ENCODE measurements at regions not wholly inside any gene's neighbourhood (a gene's known extent, or its start where the extent isn't known, plus 50 kb on each side); places are given as distances from the start of the nearest gene placed in this dataset.

- ChIA-PET POLR2A (ENCODE audit: partially characterized antibody) (no interaction called here), CTCF (ENCODE audit: partially characterized antibody) (interaction anchor here (0.5 to 9.0 kb wide), 57 partner anchors 9 to 1265 kb away, joined by 3 to 100 read pairs (median 4); no protein-coding TSS in a partner anchor)
- H3K27ac ChIP-seq (ENCODE audit: low read depth, low read length), result no peak overlapping the region
- TF ChIP-seq POLR2A (IDR thresholded peaks at IDR 0.05; ENCODE audit: control extremely low read depth in 1 of 2, low read depth in 2 of 2, low read length in 2 of 2) (no peak), KDM4A (IDR thresholded peaks at IDR 0.05; ENCODE audit: low read depth, low read length, severe bottlenecking) (no peak), EGR1 (IDR thresholded peaks at IDR 0.05; ENCODE audit: borderline replicate concordance, low read depth, low read length) (no peak), JUN (IDR thresholded peaks at IDR 0.05; ENCODE audit: low read depth, low read length) (no peak), NRF1 (IDR thresholded peaks at IDR 0.05; ENCODE audit: low read depth, low read length) (no peak), HDAC2 (IDR thresholded peaks at IDR 0.05; ENCODE audit: borderline replicate concordance in 1 of 2, low read depth in 2 of 2, low read length in 2 of 2) (no peak), GTF2F1 (IDR thresholded peaks at IDR 0.05; ENCODE audit: borderline replicate concordance, low read depth, low read length) (no peak), KDM5A (IDR thresholded peaks at IDR 0.05; ENCODE audit: low read length) (no peak), CREB1 (IDR thresholded peaks at IDR 0.05) (no peak), SP1 (IDR thresholded peaks at IDR 0.05; ENCODE audit: low read depth, low read length) (no peak), SP2 (IDR thresholded peaks at IDR 0.05; ENCODE audit: low read length) (no peak), CTBP2 (IDR thresholded peaks at IDR 0.05; ENCODE audit: borderline replicate concordance, insufficient read depth, insufficient read length, low read length) (no peak), EP300 (IDR thresholded peaks at IDR 0.05; ENCODE audit: borderline replicate concordance in 1 of 2, low read depth in 2 of 2, low read length in 2 of 2) (no peak)
These were observed 306.4 kb downstream of the DHX35 start for GRCh38 chr20:39268491-39268951.

More at GRCh38 chr20:39268491-39268951, 306.4 kb downstream of the DHX35 start:
- no peaks in the 10 kb centered on the region for H3K79me2 ChIP-seq (ENCODE audit: control insufficient read depth in 1 of 2, insufficient read depth in 2 of 2, low read length in 2 of 2)
- 0 out of 7 replicates have a peak, but pooled peaks cover 0 to 4% (median 0%) of the 10 kb centered on the region in 4 experiments for H3K4me1 ChIP-seq (replicated peaks in 1 of 4; ENCODE audit: control insufficient read depth in 3 of 4, insufficient read depth in 4 of 4, low read length in 3 of 4)
- no peaks in the 10 kb centered on the region for H3K27me3 ChIP-seq (replicated peaks in 1 of 4; ENCODE audit: control insufficient read depth in 3 of 4, extremely low read depth in 1 of 4, insufficient read depth in 3 of 4, low read length in 3 of 4)
- DNase-seq (ENCODE audit: low read depth in 1 of 2, low spot score in 2 of 2) (no peak), FAIRE-seq (no peak)
- no peak overlapping the region for H3K4ac ChIP-seq (replicated peaks; ENCODE audit: insufficient read length, low read depth, low read length)
- H3K4me3 ChIP-seq (ENCODE audit: extremely low read depth in 1 of 4, insufficient read depth in 2 of 4, low read depth in 3 of 4, low read length in 4 of 4), result no peak overlapping the region
- H3K36me3 ChIP-seq (ENCODE audit: control insufficient read depth in 2 of 4, insufficient read depth in 4 of 4, low read length in 3 of 4), result no peaks in the 10 kb centered on the region
- no peak overlapping the region for H2BK5ac ChIP-seq (ENCODE audit: low read depth, low read length)
- no peak overlapping the region for H3K14ac ChIP-seq (ENCODE audit: insufficient read length)
- H3K9ac ChIP-seq (replicated peaks in 1 of 4; ENCODE audit: extremely low read depth in 1 of 4, low read depth in 3 of 4, low read length in 3 of 4), result no peak overlapping the region
- peak overlapping the region; percentile 8; the same call in 1 of the 2 replicates for H2BK20ac ChIP-seq (ENCODE audit: low read length)
- no peak overlapping the region for H2AK5ac ChIP-seq (ENCODE audit: low read depth, low read length)
- H4K20me1 ChIP-seq (replicated peaks in 1 of 2; ENCODE audit: control insufficient read depth in 1 of 2, insufficient read depth in 2 of 2, low read length in 2 of 2), result peaks cover 0 to 2% of the 10 kb centered on the region in 2 experiments
- no peaks in the 10 kb centered on the region for H3K9me3 ChIP-seq (ENCODE audit: insufficient read depth in 2 of 2, low read depth in 1 of 2, low read length in 1 of 2)
- no peak overlapping the region; the same call in 1 of the 2 replicates for H4K8ac ChIP-seq (ENCODE audit: extremely low read depth, insufficient read depth, low read length)
- no peaks in the 10 kb centered on the region for H3K79me1 ChIP-seq (ENCODE audit: low read depth, low read length)
- H2AFZ ChIP-seq (ENCODE audit: low read length), result 0 out of 2 replicates have a peak overlapping the region, but pooled peaks have one; percentile 45
- H4K91ac ChIP-seq (replicated peaks; ENCODE audit: insufficient read length, low read length), result no peak overlapping the region
- 83% methylated on average over 9 of the region's 9 CpGs; no CpG with 5 or more reads in 1 of the 2 experiments for WGBS, 2 experiments (ENCODE audit: extremely low coverage in 1 of 2, insufficient coverage in 1 of 2, insufficient read length in 1 of 2, insufficient replicate concordance in 2 of 2, low coverage in 1 of 2, low lambda C conversion rate in 2 of 2, missing lambda C conversion rate in 1 of 2)
- no peak overlapping the region for H2BK120ac ChIP-seq (replicated peaks; ENCODE audit: low read depth, low read length)
- no peak overlapping the region for H3K23ac ChIP-seq (ENCODE audit: insufficient read length)
- H3K56ac ChIP-seq (replicated peaks; ENCODE audit: insufficient read length, low read depth, low read length), result no peak overlapping the region
- H3K18ac ChIP-seq (ENCODE audit: extremely low read depth, low read length), result no peak overlapping the region
- no peaks in the 10 kb centered on the region; the same call in 1 of the 2 replicates for H3K23me2 ChIP-seq (ENCODE audit: low read depth, low read length)
- no peak overlapping the region for H3K4me2 ChIP-seq (ENCODE audit: insufficient read depth in 1 of 2, low read depth in 2 of 2, low read length in 2 of 2)
- no peak overlapping the region for H4K5ac ChIP-seq (ENCODE audit: insufficient read length, low read depth, low read length)
- no peak overlapping the region for H2BK12ac ChIP-seq (ENCODE audit: low read depth, low read length)
- H2BK15ac ChIP-seq (ENCODE audit: low read length), result peak overlapping the region; percentile 5; the same call in 1 of the 2 replicates
